ENCODE measurements at regions not wholly inside any gene's neighbourhood (a gene's known extent, or its start where the extent isn't known, plus 50 kb on each side); places are given as distances from the start of the nearest gene placed in this dataset.

DNA sequence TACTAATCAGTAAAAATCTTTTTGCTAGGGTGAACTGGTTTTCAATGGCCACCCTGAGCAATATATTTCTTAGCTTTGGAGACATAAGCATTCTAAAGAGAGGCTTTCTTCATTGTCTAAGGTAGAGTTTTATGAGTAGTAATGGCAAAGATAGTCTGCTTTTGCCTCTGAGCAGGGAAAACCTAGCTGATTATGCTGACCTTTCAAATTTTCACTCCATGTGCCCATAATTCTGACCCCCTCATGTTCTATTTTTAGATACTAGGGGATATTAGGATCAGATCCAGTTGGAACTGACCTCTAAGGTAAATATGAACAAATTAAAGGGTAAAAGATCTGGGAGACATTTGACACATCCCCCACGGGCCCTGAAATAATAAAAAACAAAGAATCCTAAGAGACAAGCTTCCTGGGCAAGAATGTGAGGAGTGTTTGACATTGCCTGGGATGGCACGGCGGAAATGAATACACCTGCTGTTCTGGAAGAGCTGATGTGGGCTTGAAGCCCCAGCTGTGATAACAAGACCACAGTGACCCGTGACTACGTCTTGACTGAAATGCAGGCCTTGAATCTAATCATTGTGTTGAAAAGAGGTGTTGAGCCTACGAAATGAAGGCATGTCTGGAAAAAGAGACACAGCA is 392.1 kb upstream of the FRG1 start:
- TF ChIP-seq, protein P1, sequence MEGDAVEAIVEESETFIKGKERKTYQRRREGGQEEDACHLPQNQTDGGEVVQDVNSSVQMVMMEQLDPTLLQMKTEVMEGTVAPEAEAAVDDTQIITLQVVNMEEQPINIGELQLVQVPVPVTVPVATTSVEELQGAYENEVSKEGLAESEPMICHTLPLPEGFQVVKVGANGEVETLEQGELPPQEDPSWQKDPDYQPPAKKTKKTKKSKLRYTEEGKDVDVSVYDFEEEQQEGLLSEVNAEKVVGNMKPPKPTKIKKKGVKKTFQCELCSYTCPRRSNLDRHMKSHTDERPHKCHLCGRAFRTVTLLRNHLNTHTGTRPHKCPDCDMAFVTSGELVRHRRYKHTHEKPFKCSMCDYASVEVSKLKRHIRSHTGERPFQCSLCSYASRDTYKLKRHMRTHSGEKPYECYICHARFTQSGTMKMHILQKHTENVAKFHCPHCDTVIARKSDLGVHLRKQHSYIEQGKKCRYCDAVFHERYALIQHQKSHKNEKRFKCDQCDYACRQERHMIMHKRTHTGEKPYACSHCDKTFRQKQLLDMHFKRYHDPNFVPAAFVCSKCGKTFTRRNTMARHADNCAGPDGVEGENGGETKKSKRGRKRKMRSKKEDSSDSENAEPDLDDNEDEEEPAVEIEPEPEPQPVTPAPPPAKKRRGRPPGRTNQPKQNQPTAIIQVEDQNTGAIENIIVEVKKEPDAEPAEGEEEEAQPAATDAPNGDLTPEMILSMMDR (IDR thresholded peaks at IDR 0.05): no peak
- no peak for TF ChIP-seq POLR2A (IDR thresholded peaks at IDR 0.05)

Measured in gastroesophageal sphincter (tissue), 3 donors.